Activated CD4-positive, CD25-positive, alpha-beta regulatory T cell treated with anti-CD3 and anti-CD28 coated beads, Interleukin-2, amount 50 U/mL, for 24 hours (primary cell): ENCODE measurements at regions not wholly inside any gene's neighbourhood (a gene's known extent, or its start where the extent isn't known, plus 50 kb on each side); places are given as distances from the start of the nearest gene placed in this dataset.

Source experiments
- ATAC-seq, 2 donors: fragments of 150-1000 bp; cut with Tn5 transposase; one replicate each; pipeline ENCODE4 v1.10.0; 2021; ENCODE audit warnings: mild to moderate bottlenecking in 1 of 2, moderate library complexity in 1 of 2

DNA sequence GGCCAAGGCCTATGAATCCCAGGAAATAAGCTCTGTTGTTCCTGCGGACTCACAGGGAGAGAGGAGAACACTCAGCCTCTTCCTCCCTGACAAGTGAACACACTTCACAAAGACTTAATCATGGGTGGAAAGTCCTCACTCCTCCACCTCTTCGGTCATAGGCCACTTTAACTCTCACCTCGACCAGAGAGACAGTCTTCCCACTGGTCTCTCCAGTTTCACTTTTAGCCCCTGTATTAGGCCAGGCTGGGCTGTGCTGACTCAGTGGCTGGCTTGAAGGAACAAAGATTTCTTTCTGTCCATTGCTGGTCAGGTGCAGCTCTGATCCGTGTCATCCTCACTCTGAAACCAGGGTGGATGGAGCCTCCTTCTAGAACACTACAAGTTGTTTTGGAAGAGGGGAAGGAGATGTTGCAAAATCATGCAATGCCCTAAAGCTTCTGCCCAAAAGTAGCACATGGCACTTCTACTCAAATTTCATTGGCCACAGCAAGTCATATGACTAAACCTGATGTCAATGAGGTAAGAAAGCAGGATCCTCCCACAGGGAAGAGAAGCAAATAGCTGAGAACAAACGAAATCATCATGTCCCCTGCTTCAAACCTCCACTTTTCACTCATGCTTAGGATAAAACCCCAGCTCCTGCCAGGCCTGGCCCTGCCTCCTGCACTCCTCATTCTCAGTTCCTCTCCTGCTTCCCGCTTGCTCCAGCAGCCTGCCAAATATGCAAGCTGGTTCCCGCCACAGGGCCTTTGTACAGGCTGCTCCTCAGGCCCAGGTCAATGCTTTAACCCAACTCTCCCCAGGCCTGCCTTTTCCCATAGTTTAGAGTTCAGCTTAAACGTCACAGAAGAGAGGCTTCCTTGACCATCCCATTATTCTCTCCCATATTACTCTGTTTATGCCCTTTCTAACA lies 150.5 kb upstream of the RUNX3 start:
- ATAC-seq = no peak

DNA sequence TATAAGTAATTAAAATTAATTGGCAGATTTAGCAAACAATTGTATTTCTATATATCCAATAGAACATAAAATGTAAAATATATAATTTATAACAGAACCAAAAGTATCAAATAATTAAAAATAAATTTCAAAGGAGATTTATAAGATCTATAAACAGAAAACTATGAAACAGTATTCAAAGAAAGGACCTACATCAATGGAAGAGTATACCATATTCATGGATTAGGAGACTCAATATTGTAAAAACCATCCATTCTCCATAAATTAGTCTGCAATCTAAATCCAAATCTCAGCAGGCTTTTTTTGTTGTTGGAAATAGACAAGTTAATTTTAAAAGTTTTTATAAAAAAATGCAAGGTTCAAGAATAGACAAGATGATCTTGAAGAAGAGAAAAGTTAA lies 149.0 kb upstream of the RUNX3 start:
- no peak for ATAC-seq

- ATAC-seq = no peak
These were observed 144.5 kb upstream of the RUNX3 start for GRCh38 chr1:25074351-25075227.

DNA sequence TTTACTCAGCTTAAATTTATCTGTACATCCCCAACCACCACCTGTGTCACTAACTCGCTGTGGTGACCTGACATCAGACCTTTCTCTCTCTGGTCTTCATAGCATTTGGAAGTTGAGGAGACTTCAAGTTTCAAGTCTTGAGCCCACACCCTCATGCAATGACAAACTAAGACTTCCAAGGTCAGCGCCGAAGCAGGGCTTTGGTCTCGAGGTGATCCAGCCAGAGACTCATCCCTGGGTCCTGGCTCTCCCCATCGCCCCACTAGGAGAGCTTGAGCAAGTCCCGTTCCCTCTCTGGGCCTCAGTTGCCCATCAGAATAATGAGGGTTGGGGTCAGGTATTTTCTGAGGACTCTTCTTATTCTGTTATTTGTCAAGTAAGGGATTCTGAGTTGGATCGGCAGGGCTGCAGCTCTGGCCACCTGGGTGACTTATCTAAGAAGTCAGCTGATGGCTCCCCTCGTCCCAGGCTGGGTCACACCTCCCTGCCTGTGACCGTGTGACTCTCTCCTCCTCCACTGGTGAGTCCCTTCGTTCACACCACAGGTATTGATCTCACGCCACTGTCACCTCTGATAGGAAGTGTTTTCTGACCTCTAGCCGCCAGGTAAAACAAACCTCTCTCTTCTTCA lies 143.7 kb upstream of the RUNX3 start:
- no peak for ATAC-seq

DNA sequence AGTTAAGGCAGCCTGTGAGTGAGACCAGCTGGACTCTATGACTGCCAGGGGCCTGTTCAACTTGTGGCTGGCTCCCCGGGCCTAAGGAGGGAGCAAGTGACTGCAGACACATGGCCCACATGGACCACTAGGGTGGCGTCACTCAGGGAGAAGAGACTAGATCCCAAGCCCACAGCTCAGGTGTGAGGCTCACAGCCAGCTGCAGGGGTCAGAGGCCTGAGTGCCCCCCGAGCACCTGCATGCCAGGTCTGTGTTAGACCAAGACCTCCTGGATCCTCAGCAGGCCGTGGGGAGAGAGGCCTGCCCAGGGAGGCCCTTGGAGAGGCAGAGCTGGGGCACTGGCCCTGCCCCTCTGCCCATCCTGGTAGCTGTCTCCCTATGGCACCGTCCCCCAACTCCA lies 142.4 kb upstream of the RUNX3 start:
- ATAC-seq = no peak

- ATAC-seq = peak in 1 of 2 donors; percentile 34
These were observed 138.8 kb upstream of the RUNX3 start for GRCh38 chr1:25068829-25069228.

GRCh38 chr1:25068316-25068715 lies 138.2 kb upstream of the RUNX3 start:
- no peak for ATAC-seq

DNA sequence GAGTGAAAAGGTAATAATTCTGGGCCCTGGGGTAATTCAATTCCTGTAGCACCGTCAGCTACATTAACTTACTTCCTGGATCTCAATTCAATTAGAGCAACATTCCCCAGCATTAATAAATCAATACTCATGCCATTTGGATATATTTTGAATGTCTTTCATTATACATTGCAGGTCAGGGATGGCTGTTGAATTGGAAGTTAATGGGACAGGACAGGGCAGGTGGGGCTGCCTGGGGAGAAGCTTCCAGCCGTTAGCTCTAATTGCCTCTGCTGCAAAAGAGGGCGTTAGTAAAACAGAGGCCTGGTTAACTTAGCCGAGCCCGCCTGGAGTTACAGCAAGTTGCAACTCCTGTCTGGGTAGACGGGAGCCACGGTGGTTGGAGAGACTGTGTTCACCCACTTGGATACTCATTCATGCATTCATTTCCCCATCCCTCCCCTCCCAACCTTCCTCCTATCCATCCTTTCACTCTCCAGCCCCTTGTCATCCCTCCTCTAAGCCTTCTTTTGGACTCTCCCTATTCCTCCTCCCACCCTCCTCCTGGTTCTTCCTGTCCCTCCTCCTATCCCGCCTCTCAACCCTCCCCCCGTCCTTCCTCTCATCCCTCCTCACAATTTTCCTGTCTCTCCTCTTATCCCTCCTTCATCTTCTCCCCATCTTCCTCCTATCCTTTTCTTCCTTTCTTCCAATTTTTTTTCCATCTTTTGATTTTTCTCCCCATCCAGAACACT lies 137.6 kb upstream of the RUNX3 start:
- no peak for ATAC-seq

DNA sequence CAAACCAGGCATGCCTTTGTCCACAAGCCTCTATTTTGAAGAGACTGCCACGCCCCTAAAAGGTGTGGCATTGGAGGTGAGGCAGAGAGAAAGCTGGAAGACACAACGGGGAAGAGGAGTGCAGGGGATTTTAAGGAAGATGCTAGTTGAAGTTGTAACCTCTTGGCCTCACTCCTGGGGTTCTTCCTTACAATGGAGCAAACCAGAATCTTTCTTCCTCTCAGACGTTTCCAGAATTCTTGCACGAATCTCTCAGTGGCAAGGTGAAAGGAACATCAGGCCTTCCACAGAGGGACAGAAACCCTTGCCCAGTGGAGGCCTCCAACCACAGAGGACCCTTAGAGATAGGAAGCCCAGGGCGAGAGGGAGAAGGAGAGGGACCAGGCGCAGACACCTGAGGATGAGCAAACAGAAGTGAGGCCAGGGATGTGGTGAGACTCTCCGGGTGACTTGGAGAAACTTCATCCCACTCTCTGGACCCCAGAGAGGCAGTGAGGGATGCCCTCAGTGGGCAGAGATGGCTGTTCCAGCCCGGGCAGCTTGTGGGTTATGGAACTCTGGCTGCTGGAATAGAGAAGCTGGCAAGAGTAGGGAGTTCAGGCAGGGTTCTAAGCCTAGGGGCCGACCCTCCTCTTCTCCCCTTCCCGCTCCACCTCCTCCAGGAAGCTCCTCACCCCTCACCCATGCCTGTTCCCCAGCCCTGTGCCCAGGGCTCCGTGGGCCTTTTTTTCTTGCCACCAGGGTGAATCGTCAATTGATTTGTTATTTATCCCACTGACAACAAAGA lies 136.8 kb upstream of the RUNX3 start:
- ATAC-seq = no peak

- no peak for ATAC-seq
These were observed 136.2 kb upstream of the RUNX3 start for GRCh38 chr1:25066256-25066655.

DNA sequence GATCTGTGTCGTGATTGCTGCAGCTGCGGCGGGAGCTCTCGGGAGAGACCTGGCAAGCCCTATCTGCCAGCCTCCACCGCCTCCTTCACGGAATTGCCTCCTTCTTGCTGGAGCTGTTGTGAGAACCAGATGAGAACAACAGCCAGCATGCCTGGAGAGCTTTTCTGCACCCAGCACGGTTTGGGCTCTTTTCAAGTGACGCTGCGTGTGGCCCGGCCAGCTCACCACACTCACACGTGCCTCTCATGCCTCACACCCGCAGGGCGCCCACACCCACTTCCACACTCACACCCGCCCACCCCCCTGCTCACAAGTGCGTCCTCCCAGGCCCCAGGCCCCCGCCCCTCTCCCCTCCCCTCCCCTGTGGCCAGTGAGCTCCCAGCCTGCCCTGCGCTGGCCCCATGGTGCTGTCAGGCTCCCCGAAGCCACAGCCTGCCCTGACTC lies 135.7 kb upstream of the RUNX3 start:
- no peak for ATAC-seq

DNA sequence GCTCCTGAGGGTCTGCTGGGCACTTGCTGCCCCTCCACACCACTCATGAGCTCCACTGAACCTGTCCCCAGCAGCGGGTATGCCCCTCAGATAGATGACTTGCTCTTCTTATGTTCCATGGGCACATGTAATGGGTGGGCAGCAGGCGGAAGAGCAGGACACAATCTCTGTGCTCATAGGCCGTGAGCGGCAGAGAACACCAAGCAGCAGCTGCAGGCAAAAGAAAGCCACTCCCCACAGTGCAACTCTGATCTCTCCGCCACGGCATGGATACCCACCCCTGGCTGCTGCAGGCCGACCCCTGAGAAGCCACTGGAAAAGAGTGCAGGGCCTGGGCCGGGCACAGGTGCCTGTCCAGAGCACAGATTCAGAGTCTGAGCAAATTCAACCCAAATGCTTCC lies 135.2 kb upstream of the RUNX3 start:
- no peak for ATAC-seq

DNA sequence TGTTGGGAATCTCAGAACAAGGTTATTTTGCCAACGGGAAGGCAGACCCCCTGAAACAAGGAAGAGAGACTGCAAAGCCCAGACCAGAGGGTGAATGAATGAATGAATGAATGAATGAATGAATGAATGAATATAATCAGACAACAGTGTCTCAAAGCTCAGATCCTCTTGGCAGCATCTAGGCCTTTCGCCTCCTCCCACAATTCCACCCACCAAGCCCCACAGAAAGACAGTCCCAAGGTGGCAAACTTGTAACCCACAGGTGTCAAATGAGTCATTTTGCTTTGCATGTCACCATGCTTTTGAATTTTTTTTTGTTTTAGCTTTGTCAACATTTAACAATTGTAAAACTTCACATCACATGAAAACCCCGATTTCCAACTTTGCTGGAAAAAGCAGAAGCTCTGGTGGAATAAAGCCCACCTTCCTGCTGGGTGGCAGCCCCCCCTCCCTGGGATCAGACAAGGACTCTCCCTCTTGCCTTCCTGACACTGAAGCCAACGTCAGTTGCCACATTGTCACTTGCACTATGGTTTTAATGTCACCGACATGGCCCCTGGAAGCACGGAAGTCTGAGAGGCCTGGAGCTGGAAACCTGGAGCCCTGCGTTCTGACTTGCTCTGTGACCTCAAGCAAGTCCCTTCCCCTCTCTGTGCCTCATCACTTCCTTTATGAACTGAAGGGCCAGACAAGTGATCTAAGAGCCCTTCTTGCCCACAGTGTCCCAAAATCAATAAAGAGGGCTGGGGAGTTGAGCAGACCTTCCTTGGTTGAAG lies 134.6 kb upstream of the RUNX3 start:
- ATAC-seq = peak; percentile 38 to 72

- no peak for ATAC-seq
These were observed 133.7 kb upstream of the RUNX3 start for GRCh38 chr1:25063591-25064416.

DNA sequence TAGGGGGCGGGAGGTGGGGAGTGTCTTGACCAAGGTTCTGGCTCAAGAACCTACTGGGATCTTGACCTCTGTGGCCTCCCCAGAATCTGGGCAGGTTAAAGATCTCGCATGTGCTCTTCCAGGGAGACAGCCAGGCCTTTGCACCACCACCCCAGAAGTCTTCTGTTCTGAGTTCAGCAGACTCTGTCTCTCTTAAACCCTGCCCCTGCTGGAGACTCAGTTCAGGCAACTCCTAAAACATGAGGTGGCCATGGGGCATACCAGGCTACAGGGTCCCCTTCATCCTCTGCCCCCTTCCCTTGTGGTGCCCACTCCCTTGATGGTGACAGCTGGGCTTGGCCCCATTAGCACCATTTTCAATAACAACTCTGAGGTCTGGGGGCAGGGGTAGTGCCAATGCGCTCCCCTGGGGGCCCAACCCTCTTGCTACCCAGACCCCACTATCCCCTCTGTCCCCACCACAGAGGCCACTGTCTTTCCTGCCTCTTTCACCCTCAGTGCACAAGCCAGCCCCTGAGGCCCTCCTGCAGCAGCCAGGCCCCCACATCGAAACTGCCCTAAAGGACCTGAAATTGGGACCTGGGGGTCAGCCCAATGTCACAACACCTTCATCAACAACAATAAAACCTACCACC lies 132.7 kb upstream of the RUNX3 start:
- no peak for ATAC-seq

DNA sequence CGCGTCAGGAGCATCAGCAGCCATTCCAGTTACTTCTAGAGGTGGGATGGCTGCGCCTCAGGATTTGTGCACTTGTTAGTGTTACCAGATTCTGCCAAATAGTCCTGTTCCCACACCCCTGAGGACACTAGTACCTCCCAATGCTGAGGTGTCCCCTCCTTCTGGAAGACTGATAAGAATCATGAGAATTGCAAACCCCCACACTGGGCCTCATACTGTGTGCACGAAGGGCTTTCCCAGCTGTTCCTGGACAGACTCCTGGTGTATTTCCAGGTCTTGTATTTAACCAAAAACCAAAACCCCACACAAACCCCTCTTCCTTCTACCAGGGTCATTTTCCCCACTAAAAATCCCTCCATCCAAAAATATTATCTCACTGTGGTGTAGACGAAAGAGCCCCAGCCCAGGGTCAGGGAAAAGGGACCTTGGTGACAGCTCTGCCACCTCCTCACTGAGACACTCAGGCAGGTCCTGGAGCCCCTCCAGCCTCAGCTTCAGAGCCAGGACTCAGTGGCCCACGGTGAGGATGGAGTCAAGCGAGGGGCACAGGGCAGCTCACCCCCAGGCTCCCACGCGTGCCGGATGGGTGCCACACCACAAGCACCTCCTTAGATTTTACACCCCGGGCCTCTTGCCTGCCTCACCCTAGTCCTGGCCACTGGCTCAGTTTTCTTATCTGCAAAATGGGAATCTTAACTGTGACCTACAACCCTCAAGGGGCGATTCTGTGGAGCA lies 131.4 kb upstream of the RUNX3 start:
- ATAC-seq = no peak

GRCh38 chr1:25057188-25057587 lies 127.1 kb upstream of the RUNX3 start:
- ATAC-seq = no peak

DNA sequence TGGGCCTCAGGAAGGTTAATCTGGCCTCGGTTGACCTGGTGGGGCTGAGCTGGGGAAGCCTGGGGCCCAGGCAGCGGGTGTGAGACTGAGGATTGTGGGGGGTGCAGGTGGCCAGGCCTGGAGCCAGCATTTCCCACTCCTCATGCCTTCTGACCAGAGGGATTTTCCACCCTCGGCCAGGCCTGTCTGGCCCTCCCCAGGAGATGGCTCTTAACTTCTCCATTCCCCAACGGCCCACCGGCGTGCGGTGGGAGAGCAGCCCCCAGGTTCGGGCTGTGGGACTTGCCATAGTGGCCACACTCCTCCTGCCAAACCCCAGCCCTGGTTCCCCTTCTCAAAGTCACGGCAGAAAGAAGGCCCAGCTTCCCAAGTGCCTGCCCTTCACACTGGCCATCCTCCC lies 126.5 kb upstream of the RUNX3 start:
- ATAC-seq = no peak

GRCh38 chr1:25055961-25056360 lies 125.9 kb upstream of the RUNX3 start:
- ATAC-seq = no peak
